SH-SY5Y (cell line): ENCODE measurements at regions not wholly inside any gene's neighbourhood (a gene's known extent, or its start where the extent isn't known, plus 50 kb on each side); places are given as distances from the start of the nearest gene placed in this dataset.

Experiments
- GATA2 ChIP-seq: IDR thresholded peaks from 2 replicates; pipeline ENCODE4 v1.6.1; 2011; ENCODE audit warnings: mild to moderate bottlenecking, low read depth, low read length
- GATA3 ChIP-seq: IDR thresholded peaks from 2 replicates; pipeline ENCODE4 v1.6.1; 2011; ENCODE audit warnings: low read depth, mild to moderate bottlenecking, low read length, moderate library complexity

DNA sequence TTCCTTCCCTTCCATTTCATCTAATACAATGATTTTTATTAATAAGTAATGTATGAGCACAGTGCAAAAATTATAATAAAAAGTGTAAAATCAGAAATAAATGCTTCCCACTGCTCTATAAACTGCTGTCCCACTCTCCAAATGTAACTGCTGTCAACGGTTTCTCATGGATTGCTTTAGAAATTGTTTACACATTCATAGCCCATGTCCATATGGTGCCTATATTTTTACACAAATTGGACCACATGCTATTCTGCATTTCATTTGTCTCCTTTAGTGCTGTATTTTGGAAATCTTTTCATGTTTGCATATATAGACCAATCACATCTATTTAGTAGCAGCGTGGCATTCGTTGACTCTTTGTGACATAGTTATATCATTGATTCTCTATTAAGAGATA, 164.7 kb upstream of the SLCO3A1 start:
- TF ChIP-seq GATA2, result no peak
- no peak for TF ChIP-seq GATA3
